H1 (cell line): ENCODE measurements at regions not wholly inside any gene's neighbourhood (a gene's known extent, or its start where the extent isn't known, plus 50 kb on each side); places are given as distances from the start of the nearest gene placed in this dataset.

Experiments
- CTCF ChIA-PET: fragments of 300-600 bp; sonication (Branson Sonifier 250); formaldehyde crosslinking; loops from one replicate; lab custom pipeline; 2021; ENCODE audit not compliant: partially characterized antibody; lab: Charles Lee
- POLR2A ChIA-PET: fragments of 300-600 bp; sonication (Branson Sonifier 250); formaldehyde crosslinking; loops from one replicate; lab custom pipeline; 2021; ENCODE audit warnings: inconsistent platforms; ENCODE audit not compliant: partially characterized antibody; lab: Charles Lee
- DNase-seq, 2 experiments: peaks; one replicate each; pipeline versions ENCODE4 v3.0.0 to v3.0.0-alpha.2; 2010 to 2022; ENCODE audit warnings: low spot score in 2 of 2, low read depth in 1 of 2, mixed read lengths in 1 of 2
- FAIRE-seq: peaks from 2 replicates; lab custom pipeline; 2011; peaks lifted over from hg19 to GRCh38; lab: Jason Lieb, UNC
- H2AFZ ChIP-seq: 2 replicates; pipeline ENCODE4 v1.8.1; 2012; ENCODE audit warnings: low read length, inconsistent platforms
- H2AK5ac ChIP-seq: 2 replicates; pipeline ENCODE4 v1.6.1; 2013; ENCODE audit warnings: low read depth, low read length
- H2BK120ac ChIP-seq: replicated peaks from 2 replicates; pipeline ENCODE3; 2013; ENCODE audit warnings: low read depth, low read length, inconsistent platforms
- H2BK12ac ChIP-seq: 2 replicates; pipeline ENCODE4 v1.6.1; 2013; ENCODE audit warnings: low read depth, low read length
- H2BK15ac ChIP-seq: 2 replicates; pipeline ENCODE4 v1.6.1; 2013; ENCODE audit warnings: low read length
- H2BK20ac ChIP-seq: 2 replicates; pipeline ENCODE4 v1.6.1; 2013; ENCODE audit warnings: low read length
- H2BK5ac ChIP-seq: 2 replicates; pipeline ENCODE4 v1.6.1; 2013; ENCODE audit warnings: low read depth, low read length
- H3K14ac ChIP-seq: 2 replicates; pipeline ENCODE4 v1.6.1; 2013; ENCODE audit warnings: inconsistent platforms; ENCODE audit not compliant: insufficient read length
- H3K18ac ChIP-seq: 2 replicates; pipeline ENCODE4 v1.6.1; 2013; ENCODE audit warnings: low read length; ENCODE audit errors: extremely low read depth
- H3K23ac ChIP-seq: 2 replicates; pipeline ENCODE4 v1.6.1; 2013; ENCODE audit warnings: inconsistent platforms; ENCODE audit not compliant: insufficient read length
- H3K23me2 ChIP-seq: 2 replicates; pipeline ENCODE4 v1.6.1; 2013; ENCODE audit warnings: low read depth, low read length
- H3K27ac ChIP-seq: 2 replicates; pipeline ENCODE4 v1.6.1; 2011; ENCODE audit warnings: low read depth, low read length, inconsistent platforms
- H3K27me3 ChIP-seq, 4 experiments: replicated peaks in 1 of 4; 1 replicate in 1 of 4; 2 replicates in 3 of 4; pipeline versions ENCODE4 v1.6.1 to v1.8.1; 2011 to 2013; ENCODE audit warnings: low read length in 3 of 4, mild to moderate bottlenecking in 3 of 4, inconsistent platforms in 2 of 4, mixed read lengths in 2 of 4, moderate library complexity in 1 of 4; ENCODE audit not compliant: control insufficient read depth in 3 of 4, insufficient read depth in 3 of 4; ENCODE audit errors: extremely low read depth in 1 of 4
- H3K36me3 ChIP-seq, 4 experiments: 2 replicates each; pipeline versions ENCODE4 v1.6.1 to v1.8.1; 2011 to 2013; ENCODE audit warnings: mild to moderate bottlenecking in 4 of 4, low read length in 3 of 4, moderate library complexity in 2 of 4, control low read depth in 1 of 4, inconsistent platforms in 1 of 4; ENCODE audit not compliant: insufficient read depth in 4 of 4, control insufficient read depth in 2 of 4
- H3K4ac ChIP-seq: replicated peaks from 2 replicates; pipeline ENCODE3; 2013; ENCODE audit warnings: low read length, low read depth, mixed read lengths, inconsistent platforms; ENCODE audit not compliant: insufficient read length
- H3K4me1 ChIP-seq, 4 experiments: replicated peaks in 1 of 4; 1 replicate in 1 of 4; 2 replicates in 3 of 4; pipeline versions ENCODE4 v1.6.1 to v1.8.1; 2011 to 2013; ENCODE audit warnings: low read length in 3 of 4, inconsistent platforms in 2 of 4, mixed read lengths in 1 of 4; ENCODE audit not compliant: insufficient read depth in 4 of 4, control insufficient read depth in 3 of 4
- H3K4me2 ChIP-seq, 2 experiments: 2 replicates each; pipeline versions ENCODE4 v1.6.1 to v1.8.1; 2011 to 2013; ENCODE audit warnings: low read depth in 2 of 2, low read length in 2 of 2, control low read depth in 1 of 2, inconsistent platforms in 1 of 2, mild to moderate bottlenecking in 1 of 2; ENCODE audit not compliant: insufficient read depth in 1 of 2
- H3K4me3 ChIP-seq, 4 experiments: fragments of 200-600, 300-600 bp in 1 of 4; sonication (generic), shearing (Covaris generic), sonication (Bioruptor Twin) in 1 of 4; 2 replicates each; pipeline versions ENCODE4 v1.5.1 to v1.8.1; 2011 to 2016; ENCODE audit warnings: low read length in 4 of 4, low read depth in 3 of 4, control low read depth in 2 of 4, inconsistent platforms in 2 of 4, mild to moderate bottlenecking in 2 of 4, mixed read lengths in 1 of 4, moderate library complexity in 1 of 4; ENCODE audit not compliant: insufficient read depth in 2 of 4; ENCODE audit errors: extremely low read depth in 1 of 4
- H3K56ac ChIP-seq: replicated peaks from 2 replicates; pipeline ENCODE3; 2013; ENCODE audit warnings: low read depth, mild to moderate bottlenecking, mixed read lengths, low read length, inconsistent platforms; ENCODE audit not compliant: insufficient read length
- H3K79me1 ChIP-seq: 2 replicates; pipeline ENCODE4 v1.6.1; 2013; ENCODE audit warnings: low read depth, low read length, control low read depth
- H3K79me2 ChIP-seq, 2 experiments: 2 replicates each; pipeline versions ENCODE4 v1.6.1 to v1.8.1; 2012 to 2013; ENCODE audit warnings: low read length in 2 of 2, mild to moderate bottlenecking in 2 of 2, inconsistent platforms in 1 of 2; ENCODE audit not compliant: insufficient read depth in 2 of 2, control insufficient read depth in 1 of 2
- H3K9ac ChIP-seq, 4 experiments: replicated peaks in 1 of 4; 1 replicate in 1 of 4; 2 replicates in 3 of 4; pipeline versions ENCODE4 v1.6.1 to v1.8.1; 2011 to 2013; ENCODE audit warnings: low read depth in 3 of 4, low read length in 3 of 4, control low read depth in 2 of 4, mild to moderate bottlenecking in 2 of 4, moderate library complexity in 2 of 4, inconsistent platforms in 1 of 4; ENCODE audit errors: extremely low read depth in 1 of 4
- H3K9me3 ChIP-seq, 2 experiments: 2 replicates each; pipeline versions ENCODE4 v1.6.1 to v1.8.1; 2012 to 2013; ENCODE audit warnings: mild to moderate bottlenecking in 2 of 2, moderate library complexity in 2 of 2, control low read depth in 1 of 2, inconsistent platforms in 1 of 2, low read depth in 1 of 2, low read length in 1 of 2, mixed read lengths in 1 of 2; ENCODE audit not compliant: insufficient read depth in 2 of 2
- H4K20me1 ChIP-seq, 2 experiments: replicated peaks in 1 of 2; 2 replicates each; pipeline versions ENCODE3 to v1.8.1; 2011 to 2013; ENCODE audit warnings: inconsistent platforms in 2 of 2, low read length in 2 of 2, mild to moderate bottlenecking in 1 of 2; ENCODE audit not compliant: insufficient read depth in 2 of 2, control insufficient read depth in 1 of 2
- H4K5ac ChIP-seq: 2 replicates; pipeline ENCODE4 v1.6.1; 2013; ENCODE audit warnings: low read length, low read depth, mixed read lengths, inconsistent platforms; ENCODE audit not compliant: insufficient read length
- H4K8ac ChIP-seq: 2 replicates; pipeline ENCODE4 v1.8.0; 2013; ENCODE audit warnings: mild to moderate bottlenecking, moderate library complexity, low read length, inconsistent platforms; ENCODE audit not compliant: insufficient read depth; ENCODE audit errors: extremely low read depth
- H4K91ac ChIP-seq: replicated peaks from 2 replicates; pipeline ENCODE3; 2013; ENCODE audit warnings: low read length, mixed read lengths, inconsistent platforms; ENCODE audit not compliant: insufficient read length
- ASH2L ChIP-seq: fragments of 200-600, 300-600 bp; sonication (generic); IDR thresholded peaks from one replicate; pipeline ENCODE4 v1.7.1; 2017; ENCODE audit warnings: low read length
- CREB1 ChIP-seq: IDR thresholded peaks from 2 replicates; pipeline ENCODE4 v1.6.1; 2012; ENCODE audit warnings: inconsistent platforms
- CTCF ChIP-seq, 3 experiments: IDR thresholded peaks; 1 replicate in 2 of 3; 2 replicates in 1 of 3; pipeline versions ENCODE4 v1.5.1 to v1.6.1; 2011; ENCODE audit warnings: low read length in 3 of 3, mild to moderate bottlenecking in 3 of 3, inconsistent platforms in 2 of 3, low read depth in 1 of 3, moderate library complexity in 1 of 3; ENCODE audit not compliant: insufficient read depth in 1 of 3; ENCODE audit errors: control extremely low read depth in 1 of 3
- EZH2 ChIP-seq: fragments of 200-600 bp; sonication (generic); IDR thresholded peaks from 2 replicates; pipeline ENCODE4 v1.7.1; 2012; ENCODE audit warnings: low read depth, mild to moderate bottlenecking, moderate library complexity, low read length, inconsistent platforms; ENCODE audit not compliant: severe bottlenecking
- FOSL1 ChIP-seq: IDR thresholded peaks from 2 replicates; pipeline ENCODE4 v1.6.1; 2011; ENCODE audit warnings: mild to moderate bottlenecking, low read depth, low read length, moderate library complexity; ENCODE audit not compliant: insufficient read depth
- JUN ChIP-seq: IDR thresholded peaks from 2 replicates; pipeline ENCODE4 v1.6.1; 2011; ENCODE audit warnings: low read depth, mild to moderate bottlenecking, improper control_type of control experiment, low read length
- MAX ChIP-seq: IDR thresholded peaks from 2 replicates; pipeline ENCODE4 v1.6.1; 2012; ENCODE audit warnings: inconsistent platforms
- RFX5 ChIP-seq: IDR thresholded peaks from 2 replicates; pipeline ENCODE4 v1.6.1; 2011; ENCODE audit warnings: low read depth, low read length, improper control_type of control experiment, borderline replicate concordance
- SP1 ChIP-seq: IDR thresholded peaks from 2 replicates; pipeline ENCODE4 v1.6.1; 2011; ENCODE audit warnings: low read depth, low read length
- SP4 ChIP-seq: IDR thresholded peaks from 2 replicates; pipeline ENCODE4 v1.6.1; 2012; ENCODE audit warnings: low read length, inconsistent platforms
- SRF ChIP-seq: IDR thresholded peaks from 2 replicates; pipeline ENCODE4 v1.6.1; 2011; ENCODE audit warnings: mild to moderate bottlenecking, low read depth, low read length, moderate library complexity
- TCF12 ChIP-seq: IDR thresholded peaks from 2 replicates; pipeline ENCODE4 v1.6.1; 2011; ENCODE audit warnings: low read depth, mild to moderate bottlenecking, low read length
- ZNF274 ChIP-seq: IDR thresholded peaks from 2 replicates; pipeline ENCODE4 v1.7.0; 2012; ENCODE audit warnings: low read length, borderline replicate concordance; ENCODE audit errors: extremely low read depth
- WGBS, 2 experiments: shearing (Covaris generic) in 1 of 2; methylation state at CpG; one replicate each; pipeline versions ENCODE4 v1.1.6 to v1.1.7; 2013 to 2015; ENCODE audit warnings: low lambda C conversion rate in 2 of 2, mixed read lengths in 2 of 2, inconsistent platforms in 1 of 2, low coverage in 1 of 2, missing lambda C conversion rate in 1 of 2; ENCODE audit not compliant: insufficient replicate concordance in 2 of 2, insufficient coverage in 1 of 2, insufficient read length in 1 of 2; ENCODE audit errors: extremely low coverage in 1 of 2, missing lambda C conversion rate in 1 of 2; 5-methylcytosine and 5-hydroxymethylcytosine counted together

- DNase-seq (no peak), FAIRE-seq (no peak)
- H3K79me2 ChIP-seq = no peaks in the 10 kb centered on the region
- H3K4ac ChIP-seq = no peak overlapping the region
- H3K4me1 ChIP-seq = peaks cover 3 to 9% (median 5%) of the 10 kb centered on the region in 4 experiments
- no peak overlapping the region for H3K4me3 ChIP-seq
- peak overlapping the region; percentile 71 to 76; a peak in 3 of 4 replicates for H3K4me2 ChIP-seq
- H3K56ac ChIP-seq = no peak overlapping the region
- no peaks in the 10 kb centered on the region for H3K79me1 ChIP-seq
- H3K18ac ChIP-seq = no peak overlapping the region
- no peak overlapping the region for H3K9ac ChIP-seq
- no peaks in the 10 kb centered on the region for H3K36me3 ChIP-seq
- no peaks in the 10 kb centered on the region; the same call in 1 of the 2 replicates for H3K23me2 ChIP-seq
- no peak overlapping the region for H3K23ac ChIP-seq
- no peak overlapping the region for H2AK5ac ChIP-seq
- no peak overlapping the region for H2BK120ac ChIP-seq
- no peak overlapping the region for H2BK20ac ChIP-seq
- H2BK12ac ChIP-seq = no peak overlapping the region
- CTCF ChIA-PET = interaction anchor here (0.5 to 16.9 kb wide), 17 partner anchors 8 to 273 kb away, joined by 3 to 293 read pairs (median 4); partner anchors contain the start of gene ANKRD34C
- H4K8ac ChIP-seq = no peak overlapping the region
- no peak overlapping the region for H4K5ac ChIP-seq
- no peak overlapping the region for H3K14ac ChIP-seq
- no peak overlapping the region for H2AFZ ChIP-seq
- no peak overlapping the region for H3K27ac ChIP-seq
- H4K20me1 ChIP-seq = no peaks in the 10 kb centered on the region
- POLR2A ChIA-PET = interaction anchor here (2.0 kb wide), 1 partner anchor 13 kb away, joined by 5 read pairs; no protein-coding TSS in a partner anchor
- 0 out of 2 replicates have a peak overlapping the region, but pooled peaks have one; percentile 12 for H2BK15ac ChIP-seq
- H3K27me3 ChIP-seq = no peaks in the 10 kb centered on the region; a peak in 1 of 7 replicates
- H3K9me3 ChIP-seq = no peaks in the 10 kb centered on the region
- 92% methylated on average over 7 of the region's 7 CpGs; no CpG with 5 or more reads in 1 of the 2 experiments for WGBS, 2 experiments
- H2BK5ac ChIP-seq = no peak overlapping the region; the same call in 1 of the 2 replicates
- H4K91ac ChIP-seq = no peak overlapping the region
- TF ChIP-seq SRF (no peak), EZH2 (no peak), ZNF274 (no peak), TCF12 (no peak), SP4 (no peak), MAX (no peak), ASH2L (no peak), RFX5 (no peak), CREB1 (no peak), FOSL1 (no peak), SP1 (no peak), CTCF (IDR thresholded peaks at IDR 0.05; ENCODE audit: control extremely low read depth in 1 of 3, insufficient read depth in 1 of 3, low read depth in 1 of 3, low read length in 3 of 3) (no peak), JUN (no peak)
Observed at GRCh38 chr15:79209116-79209515, 73.4 kb upstream of the ANKRD34C start.
